Midbrain (tissue), 1 donor: ENCODE measurements at regions not wholly inside any gene's neighbourhood (a gene's known extent, or its start where the extent isn't known, plus 50 kb on each side); places are given as distances from the start of the nearest gene placed in this dataset.
"Not testable (repeated sequence)": the region's sequence is repeated elsewhere in the genome, so short reads cannot be mapped to it uniquely, and the experiment has no call there.

Experiments
- DNase-seq: peaks from one replicate; lab custom pipeline; 2025; lab: John Stamatoyannopoulos, UW

DNA sequence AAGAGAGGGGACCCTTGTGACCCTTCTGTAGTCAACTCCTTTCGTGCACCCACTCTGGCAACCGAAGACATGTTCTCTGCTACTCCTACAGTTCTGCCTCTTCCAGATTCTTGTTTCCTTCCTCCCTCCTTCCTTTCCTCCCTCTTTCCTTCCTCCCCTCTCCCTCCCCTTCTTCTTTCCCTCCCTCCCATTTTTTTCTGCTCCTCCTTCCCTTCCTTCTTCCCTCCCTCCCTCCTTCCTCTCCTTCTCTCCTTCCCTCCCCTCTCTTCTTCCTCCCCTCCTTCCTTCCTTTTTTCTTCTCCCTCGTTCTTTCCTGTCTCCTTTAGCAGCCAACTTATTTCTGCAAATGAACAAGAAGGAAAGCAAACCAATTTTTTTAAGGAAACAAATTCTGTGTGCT lies 111.5 kb downstream of the NPTX2 start:
- DNase-seq, result no peak

DNA sequence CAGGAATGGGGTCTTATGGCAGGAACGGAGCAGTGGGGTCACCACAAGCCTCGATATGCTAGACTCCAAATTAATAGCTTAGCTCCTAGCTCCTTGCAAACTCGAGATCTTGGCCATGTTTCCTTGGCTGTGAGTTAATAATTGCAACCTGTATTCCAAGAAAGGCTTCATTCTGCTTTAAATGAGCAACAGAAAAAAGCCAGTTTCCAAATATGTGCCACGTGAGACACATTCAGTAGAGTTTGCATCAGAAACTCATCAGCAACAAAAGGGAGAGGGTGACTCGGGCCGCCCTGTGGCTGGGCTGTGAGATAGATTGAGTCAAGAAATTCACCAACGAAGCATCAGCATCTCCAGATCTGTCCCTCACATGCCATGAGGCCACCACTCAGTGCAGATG lies 112.0 kb downstream of the NPTX2 start:
- no peak for DNase-seq

DNA sequence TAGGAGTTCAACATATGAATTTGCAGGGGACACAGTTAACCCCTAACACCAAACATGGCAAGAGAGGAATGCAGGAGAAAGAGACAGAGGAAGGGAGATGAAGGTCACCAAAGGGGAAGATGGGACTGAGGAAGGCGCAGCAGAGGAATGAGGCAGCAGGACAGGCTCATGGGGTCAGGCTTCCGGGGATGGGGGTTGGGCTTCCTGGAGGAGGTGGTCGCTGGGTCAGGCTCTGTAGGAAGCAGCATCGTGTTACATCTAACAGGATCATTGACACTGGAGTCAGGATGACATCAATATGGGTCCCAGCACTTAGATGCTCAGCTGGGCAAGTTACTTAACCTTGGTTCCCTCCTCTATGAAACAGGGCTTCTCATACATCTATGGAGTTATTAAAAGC lies 113.2 kb downstream of the NPTX2 start:
- DNase-seq, result no peak

DNA sequence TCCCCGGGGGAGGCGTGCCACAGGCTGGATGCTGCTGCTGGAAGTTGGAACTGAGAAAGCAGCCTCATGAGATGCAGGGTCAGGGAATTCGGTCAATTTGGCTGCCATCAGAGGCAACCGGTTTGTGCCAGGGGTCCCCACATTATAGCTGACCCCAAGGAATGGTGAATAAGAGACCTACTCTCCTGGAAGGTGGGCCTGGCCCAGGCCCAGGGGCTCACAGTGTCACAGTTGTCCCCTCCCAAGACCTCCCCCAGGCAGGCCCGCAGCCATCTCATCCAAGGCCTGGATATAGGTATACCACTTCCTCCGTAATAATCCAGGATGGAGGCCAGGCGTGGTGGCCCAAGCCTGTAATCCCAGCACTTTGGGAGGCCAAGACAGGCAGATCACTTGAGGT lies 114.6 kb downstream of the NPTX2 start:
- no peak for DNase-seq

DNA sequence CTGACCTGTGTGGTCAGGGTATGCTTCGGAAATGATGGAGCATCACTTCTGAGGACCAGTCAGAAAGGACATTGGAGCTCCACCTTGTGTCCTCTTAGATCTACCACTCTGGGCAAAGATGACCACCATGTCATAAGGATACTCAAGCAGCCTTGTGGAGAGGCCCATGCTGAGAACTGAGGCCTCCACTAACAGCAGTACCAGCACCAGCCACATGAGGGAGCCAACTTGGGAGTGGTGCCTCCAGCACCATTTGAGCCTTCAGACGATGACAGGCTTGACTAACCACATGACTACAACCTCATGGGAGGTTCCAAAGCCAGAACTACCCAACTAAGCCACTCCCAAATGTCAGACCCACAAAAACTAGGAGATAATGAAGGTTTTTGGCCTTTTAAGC lies 116.0 kb downstream of the NPTX2 start:
- no peak for DNase-seq

DNA sequence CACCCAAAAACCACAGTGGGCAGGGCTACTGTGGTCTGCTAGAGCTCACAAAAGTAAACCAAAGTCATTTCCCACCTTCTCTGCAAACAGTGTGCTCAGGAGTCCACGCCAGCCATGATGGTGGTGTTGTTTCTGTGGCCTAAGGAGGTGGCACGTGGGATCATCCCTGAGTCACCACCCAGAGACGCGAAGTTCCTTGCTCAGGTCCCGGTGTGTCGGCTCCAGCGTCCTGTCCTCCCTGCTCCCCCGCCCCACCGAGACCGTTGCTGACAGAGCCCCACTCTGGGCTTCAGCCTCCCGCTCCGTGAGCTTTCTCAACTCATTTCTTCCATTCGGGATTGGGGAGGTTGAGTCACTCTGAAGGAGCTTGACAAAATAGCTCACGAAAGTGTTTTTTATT lies 118.7 kb downstream of the NPTX2 start:
- DNase-seq, result no peak

DNA sequence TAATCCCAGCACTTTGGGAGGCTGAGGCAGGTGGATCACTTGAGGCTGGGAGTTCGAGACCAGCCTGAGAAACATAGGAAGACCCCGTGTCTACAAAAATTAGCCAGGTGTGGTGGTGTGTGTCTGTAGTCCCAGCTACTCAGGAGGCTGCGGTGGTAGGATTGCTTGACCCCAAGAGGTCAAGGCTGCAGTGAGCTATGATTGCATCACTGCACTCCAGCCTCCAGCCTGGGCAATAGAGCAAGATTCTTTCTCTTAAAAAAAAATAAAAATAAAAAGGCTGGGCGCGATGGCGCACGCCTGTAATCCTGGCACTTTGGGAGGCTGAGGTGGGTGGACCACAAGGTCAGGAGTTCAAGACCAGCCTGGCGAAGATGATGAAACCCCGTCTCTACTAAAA lies 119.4 kb downstream of the NPTX2 start:
- DNase-seq, result not testable (repeated sequence)

DNA sequence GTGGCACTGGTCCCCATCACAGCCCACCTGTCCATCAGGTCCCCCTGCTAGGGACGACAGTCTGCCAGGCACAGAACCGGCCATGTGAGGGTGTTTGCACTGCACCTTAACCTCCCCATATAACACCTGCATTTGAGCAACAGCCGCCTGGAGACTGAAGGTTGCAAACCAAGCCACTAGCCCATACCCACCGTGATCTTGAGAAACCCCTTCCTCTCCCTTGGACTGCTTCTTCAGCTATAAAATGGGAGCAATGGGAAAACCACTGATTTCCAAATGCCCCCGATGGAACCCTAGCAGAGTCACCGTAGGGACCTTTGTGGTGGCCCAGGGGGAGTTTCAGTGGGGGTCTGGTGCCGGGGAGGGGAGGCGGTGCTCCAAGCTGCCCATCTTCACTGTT lies 120.1 kb downstream of the NPTX2 start:
- DNase-seq, result no peak

DNA sequence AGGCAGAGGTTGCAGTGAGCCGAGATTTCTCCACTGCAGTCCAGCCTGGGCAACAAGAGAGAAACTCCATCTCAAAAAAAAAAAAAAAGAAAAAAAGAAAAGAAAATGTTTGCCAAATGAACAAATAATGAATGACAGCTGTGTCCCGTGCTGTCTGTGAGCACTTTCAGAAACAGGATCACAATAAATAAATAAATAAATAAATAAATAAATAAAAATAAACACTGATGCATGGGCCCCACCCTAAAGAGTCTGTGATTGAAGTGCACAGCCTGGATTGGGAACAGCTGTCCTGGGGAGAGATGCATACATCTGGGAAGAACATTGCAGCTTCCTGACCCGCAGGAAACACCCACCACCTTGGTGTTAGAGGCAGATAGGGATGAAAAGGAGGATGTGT lies 123.6 kb downstream of the NPTX2 start:
- DNase-seq, result no peak

DNA sequence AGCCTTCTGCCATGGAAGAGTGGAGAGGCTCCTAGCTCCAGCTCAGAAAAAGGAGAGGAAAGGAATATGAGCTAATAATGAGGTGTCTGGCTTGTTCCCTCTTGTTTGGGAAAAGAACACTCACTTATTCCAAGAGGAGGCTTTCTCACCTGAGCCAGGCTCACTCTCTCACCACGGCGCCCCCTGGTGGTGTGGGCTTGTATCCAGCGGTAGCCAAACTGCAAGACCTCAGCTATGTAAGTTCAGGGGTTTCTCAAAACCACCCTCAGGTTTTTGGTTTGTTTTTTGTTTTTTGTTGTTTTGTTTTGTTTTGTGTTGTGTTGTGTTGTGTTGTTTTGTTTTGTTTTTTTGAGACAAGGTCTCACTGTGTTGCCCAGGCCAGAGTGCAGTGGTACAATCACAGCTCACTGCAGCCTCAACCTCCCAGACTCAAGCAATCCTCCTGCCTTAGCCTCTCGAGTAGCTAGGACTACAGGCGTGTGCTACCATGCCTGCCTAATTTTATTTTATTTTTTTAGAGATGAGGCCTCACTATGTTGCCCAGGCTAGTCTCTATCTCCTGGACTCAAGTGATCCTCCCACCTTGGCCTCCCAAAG lies 124.0 kb downstream of the TMEM130 start:
- DNase-seq, result peak; percentile 16

DNA sequence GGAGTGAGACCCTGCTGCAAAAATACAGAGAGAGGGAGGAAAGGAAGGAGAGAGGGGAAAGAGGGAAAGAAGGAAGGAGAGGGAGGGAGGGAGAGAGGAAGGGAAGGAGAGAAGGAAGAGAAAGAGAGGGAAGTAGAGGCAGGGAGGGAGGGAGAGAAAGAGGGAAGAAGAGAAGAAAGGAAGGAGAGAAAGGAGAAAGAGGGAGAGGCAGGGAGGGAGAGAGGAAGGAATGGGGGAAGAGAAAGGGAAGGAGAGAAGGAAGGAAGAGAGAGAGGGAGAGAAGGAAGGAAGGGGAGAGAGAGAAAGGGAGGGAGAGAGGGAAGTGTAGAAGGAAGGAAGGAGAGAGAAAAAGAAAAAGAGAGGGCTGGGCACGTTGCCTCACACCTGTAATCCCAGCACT lies 121.7 kb downstream of the TMEM130 start:
- DNase-seq, result no peak

DNA sequence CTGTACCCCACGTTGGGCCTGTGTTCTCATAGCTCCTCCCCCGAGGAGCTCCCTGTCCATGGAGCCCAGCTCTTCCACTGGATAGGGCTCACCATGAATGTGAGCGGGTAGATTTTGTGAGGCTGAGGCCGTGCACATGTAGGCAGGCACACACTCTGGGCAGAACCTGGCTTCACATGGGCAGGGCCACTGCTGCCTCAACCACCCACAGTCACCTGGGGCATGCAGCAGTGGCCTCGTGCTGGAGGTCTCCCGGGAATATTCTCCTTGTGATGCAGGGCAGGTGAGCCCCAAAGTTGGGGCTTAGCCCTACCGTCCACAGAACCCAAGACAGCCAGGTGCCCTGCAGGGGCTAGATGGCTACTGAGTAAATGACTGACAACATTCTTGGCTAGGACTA lies 116.6 kb downstream of the TMEM130 start:
- DNase-seq, result no peak

DNA sequence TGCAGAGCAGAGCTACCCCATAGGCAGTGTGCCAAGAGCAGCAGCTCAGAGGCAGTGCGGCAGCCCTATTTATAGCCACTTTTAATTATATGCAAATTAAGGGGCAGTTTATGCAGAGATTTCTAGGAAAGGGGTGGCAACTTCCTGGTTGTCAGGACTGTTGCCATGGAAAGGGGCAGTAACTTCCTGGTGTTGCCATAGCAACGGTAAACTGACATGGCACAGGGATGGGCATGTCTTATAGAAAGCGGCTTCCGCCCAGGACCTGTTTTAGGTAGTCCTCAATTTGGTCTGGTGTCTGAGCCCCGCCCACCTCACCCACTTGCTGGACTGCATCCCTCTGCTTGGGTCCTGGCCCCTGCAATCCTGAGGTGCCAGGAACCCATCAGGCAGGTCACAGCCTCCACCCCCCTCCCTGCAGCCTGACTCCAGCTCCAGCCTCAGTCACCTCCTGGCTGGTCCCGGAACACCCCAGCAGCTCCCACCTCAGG lies 115.8 kb downstream of the TMEM130 start:
- DNase-seq, result peak; percentile 1

DNA sequence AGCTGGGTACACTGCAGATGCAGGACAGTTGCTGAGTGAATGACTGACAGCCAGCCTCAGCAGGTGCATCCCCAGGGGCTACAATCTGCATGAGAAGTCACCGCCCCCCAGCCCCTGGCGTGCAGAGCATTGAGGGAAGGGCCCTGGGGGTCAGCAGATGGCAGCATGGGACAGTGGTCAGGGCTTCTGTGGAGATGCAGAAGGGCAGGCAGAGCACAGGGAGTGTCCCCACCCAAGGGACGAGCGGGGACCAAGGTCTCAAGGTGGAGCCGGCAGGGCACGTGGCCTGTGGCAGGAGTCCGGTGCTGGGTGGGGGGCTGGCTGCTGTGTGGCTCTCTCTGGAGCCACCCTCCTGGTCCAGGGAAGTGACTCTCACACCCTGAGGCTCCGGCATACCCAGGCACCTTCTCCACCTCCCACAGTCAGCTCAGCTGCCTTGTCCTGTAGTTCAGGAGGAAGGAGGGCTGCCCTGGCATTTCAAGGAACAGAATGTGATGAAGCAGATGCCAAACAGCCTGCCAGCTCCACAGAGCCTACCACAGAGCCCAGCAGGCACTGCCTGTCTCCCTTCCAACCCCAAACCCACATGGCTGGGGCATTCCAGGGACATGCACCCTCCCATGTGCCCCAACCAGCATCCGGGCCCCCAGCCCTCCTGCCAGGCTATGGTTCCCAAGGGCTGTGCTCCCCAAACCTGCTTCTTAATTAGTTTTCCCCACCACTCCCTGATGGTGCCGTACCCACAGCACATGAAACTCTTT lies 114.5 kb downstream of the TMEM130 start:
- no peak for DNase-seq

DNA sequence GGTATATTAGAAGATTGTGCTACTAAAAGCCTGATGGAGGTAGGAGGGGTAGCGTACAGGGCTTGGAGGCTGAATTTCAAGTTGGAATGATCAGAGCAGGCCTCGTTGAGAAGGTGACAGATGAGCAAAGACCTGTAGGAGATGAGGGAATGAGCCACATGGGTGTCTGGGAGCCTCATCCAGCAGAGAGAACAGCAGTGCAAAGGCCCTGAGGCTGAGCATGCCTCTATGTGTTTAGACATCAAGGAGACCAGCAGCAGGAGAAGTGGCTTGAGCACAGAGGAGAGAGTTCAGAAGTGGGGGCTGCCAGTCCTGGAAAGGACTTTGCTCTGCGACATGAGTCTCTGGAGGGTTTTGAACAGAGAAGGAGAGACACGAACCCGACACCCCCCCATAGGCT lies 111.7 kb downstream of the TMEM130 start:
- DNase-seq, result no peak

DNA sequence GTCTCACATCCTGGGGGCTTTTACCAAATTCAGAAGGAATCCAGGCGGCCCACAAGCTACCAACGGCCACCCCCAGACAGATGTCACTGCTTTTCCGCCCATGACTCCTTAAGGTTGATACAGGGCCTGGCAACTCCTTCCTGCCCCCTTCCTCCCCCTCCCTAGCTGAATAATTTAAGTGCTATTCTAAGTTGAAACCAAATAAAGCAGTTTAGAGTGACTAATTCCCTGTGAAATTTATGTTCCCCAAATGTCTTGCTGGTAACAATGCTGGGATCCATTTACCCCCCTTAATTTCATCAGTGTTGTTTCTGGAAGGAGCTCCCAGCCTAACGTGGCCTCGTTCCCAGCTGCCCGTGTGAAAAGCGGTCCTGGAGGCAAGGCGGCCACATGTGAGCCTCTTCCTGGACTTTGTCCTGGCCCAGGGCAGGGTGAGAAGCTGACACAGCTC lies 109.6 kb downstream of the TMEM130 start:
- DNase-seq, result no peak

DNA sequence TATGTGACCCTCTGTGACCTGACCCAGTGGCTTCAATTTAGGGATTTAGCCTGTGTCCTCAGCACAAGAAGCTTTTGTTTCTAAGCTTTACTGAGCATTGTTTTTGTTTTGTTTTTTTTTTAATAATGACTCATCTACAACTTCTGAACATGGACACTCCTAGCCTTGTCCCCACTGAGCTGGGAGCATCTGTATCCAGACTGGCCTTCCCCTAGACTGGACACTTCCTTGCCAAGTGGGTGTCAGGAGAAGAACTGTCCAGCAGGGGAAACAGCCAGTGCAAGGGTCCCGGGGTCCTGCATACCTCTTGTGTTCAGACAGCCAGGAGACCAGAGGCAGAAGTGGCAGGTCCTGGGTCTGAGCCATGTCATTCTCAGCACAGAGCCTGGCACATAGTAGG lies 108.6 kb downstream of the TMEM130 start:
- no peak for DNase-seq

DNA sequence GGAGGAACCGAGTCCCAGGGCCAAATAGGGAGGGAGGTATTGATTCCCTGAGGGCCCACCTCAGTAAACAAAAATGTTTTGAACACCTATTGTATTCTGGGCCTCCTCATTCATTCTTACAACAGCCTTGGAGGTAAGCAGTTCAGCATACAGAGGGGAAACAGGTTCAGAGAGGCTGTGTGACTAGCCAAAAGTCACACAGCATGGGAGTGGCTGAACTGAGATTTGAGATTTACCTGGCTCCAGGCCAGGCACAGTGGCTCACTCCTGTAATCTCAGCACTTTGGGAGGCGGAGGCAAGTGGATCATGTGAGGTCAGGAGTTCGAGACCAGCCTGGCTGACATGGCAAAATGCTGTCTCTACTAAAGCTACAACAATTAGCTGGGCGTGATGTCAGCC lies 107.2 kb downstream of the TMEM130 start:
- no peak for DNase-seq

DNA sequence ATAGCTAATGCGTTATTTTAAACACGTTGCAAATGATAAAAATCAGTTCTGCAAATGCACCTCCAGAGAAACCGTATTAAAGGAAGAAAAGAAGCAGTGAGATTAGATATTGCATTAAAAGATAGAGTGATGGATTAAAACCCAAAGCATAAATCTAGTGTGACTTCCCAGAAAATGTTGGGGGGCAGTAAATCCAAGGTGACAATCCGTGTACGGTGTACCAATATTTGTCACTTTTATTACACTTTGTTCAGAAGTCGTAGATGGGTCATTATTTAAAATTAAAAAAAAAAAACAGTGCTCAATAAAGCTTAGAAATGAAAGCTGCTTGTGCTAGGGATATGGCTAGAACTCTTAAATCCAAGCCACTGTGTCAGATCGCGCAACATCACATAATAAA lies 106.4 kb downstream of the TMEM130 start:
- DNase-seq, result no peak

DNA sequence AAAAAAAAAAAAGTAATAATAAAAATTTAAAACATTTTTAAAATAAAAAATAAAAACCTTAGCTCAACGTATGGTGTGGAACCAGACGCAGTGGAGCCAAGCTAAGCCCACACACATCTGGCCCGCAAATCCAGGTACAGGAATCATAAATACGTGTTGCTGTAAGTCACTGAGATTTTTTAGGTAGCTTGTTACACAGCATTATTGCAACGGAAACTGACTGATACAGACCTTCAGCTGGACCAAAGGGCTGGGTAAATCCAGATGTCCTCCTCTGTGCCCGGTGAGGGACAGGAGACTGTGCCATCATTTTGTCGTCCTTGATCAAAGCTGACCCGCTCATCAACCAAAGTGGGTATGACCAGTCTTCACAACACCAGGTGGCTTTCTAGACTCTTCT lies 104.9 kb downstream of the TMEM130 start:
- no peak for DNase-seq

DNA sequence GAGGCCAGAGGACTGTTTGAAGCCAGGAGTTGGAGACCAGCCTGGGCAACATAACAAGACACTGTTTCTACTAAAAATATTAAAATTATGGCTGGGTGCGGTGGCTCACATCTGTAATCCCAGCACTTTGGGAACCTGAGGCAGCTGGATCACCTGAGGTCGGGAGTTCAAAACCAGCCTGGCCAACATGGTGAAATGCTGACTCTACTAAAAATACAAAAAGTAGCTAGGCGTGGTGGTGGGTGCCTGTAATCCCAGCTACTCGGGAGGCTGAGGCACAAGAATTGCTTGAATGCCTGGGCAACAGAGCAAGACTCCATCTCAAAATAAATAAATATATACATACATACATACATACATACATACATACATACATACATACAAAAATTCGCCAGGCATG lies 99.7 kb downstream of the TMEM130 start:
- DNase-seq, result not testable (repeated sequence)

DNA sequence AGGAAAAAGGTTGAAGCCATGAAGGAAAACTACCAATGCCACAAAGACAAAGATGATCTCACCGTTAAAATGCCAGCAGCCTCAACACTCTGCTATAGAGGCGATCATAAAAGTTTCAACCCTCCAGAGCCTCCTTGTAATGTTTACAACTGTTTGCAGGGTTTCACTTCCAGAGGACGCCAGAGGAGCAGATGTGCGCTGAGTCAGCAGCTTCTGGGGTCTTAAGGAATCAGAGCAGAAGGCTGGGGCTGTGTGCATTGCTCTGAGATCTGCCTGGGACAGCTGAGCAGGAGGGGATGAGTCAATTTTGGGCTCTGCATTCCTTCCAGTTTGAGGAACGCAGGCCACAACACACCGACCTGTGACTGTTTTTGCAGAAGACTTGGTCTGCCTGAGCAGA lies 98.3 kb downstream of the TMEM130 start:
- DNase-seq, result no peak

DNA sequence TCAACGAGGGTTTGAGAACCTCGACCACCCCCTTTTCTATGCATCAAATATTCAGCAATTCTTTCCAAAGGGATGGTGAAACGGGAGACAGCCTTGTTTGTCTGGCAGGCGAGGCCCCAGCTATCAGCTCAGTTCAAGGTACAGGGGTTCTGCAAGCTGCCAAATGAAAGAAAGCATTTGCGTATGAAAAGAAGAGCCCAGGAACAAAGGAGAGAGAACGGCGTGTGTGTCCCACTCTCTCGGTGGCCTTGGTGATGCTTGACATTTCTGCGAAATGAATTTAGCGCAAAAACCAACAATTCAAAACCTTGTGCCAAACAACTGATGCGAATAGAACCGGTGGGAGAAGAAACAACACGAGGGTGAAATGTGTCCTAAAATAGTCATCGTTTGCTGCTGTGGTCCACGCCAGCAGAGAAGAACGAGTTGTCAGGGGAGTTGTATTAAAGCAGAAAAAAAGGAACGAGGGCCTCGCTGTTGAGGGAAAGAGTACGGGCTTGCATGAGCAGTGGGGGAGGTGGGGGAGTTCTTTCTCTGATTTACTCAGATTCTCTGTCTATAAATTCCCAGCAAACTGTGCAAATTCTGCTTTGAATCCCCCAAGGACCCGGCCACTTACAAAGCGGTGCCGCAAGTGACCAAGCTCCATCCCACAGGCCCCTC lies 97.7 kb downstream of the TMEM130 start:
- no peak for DNase-seq
